ENCODE measurements at regions not wholly inside any gene's neighbourhood (a gene's known extent, or its start where the extent isn't known, plus 50 kb on each side); places are given as distances from the start of the nearest gene placed in this dataset.
"Not testable (repeated sequence)": the region's sequence is repeated elsewhere in the genome, so short reads cannot be mapped to it uniquely, and the experiment has no call there.

DNA sequence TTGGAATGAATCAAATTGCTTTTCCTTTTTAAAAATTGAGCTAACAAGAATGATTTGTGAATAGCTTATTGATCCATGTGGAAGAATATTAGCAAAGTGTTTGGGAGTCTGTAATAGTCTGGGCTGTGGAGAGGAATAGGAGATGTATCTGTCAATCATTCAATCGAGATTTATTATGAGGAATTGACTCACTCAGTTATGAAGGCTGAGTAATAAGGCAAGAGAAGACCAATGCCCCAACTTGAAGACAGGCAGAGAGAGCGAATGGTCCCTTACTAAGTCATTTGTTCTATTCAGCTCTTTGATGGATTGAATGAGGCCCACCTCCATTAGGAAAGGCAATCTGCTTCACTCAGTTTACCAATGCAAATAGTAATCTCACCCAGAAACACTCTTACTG lies 403.0 kb downstream of the CD83 start:
- H3K4me3 ChIP-seq (ENCODE audit: insufficient read depth, low read length, poor library complexity, severe bottlenecking), result no peak overlapping the region
- H3K4me2 ChIP-seq (ENCODE audit: low read depth, low read length, poor library complexity, severe bottlenecking), result no peak overlapping the region
- H2AFZ ChIP-seq (ENCODE audit: low read depth, low read length, severe bottlenecking), result no peak overlapping the region
- H3K27me3 ChIP-seq (ENCODE audit: low read length), result no peaks in the 10 kb centered on the region
- TF ChIP-seq EZH2phosphoT487 (conservative IDR thresholded peaks at IDR 0.05; ENCODE audit: low read length) (no peak), CTCF (IDR thresholded peaks at IDR 0.05; ENCODE audit: insufficient read depth, low read length, poor library complexity, severe bottlenecking) (no peak)
- no peaks in the 10 kb centered on the region for H3K79me2 ChIP-seq (ENCODE audit: insufficient read depth, low read length)
- no peaks in the 10 kb centered on the region for H3F3A ChIP-seq (ENCODE audit: insufficient read depth)
- no peaks in the 10 kb centered on the region for H3K36me3 ChIP-seq (ENCODE audit: low read length)
- no peaks in the 10 kb centered on the region for H3K9me3 ChIP-seq (ENCODE audit: insufficient read depth, low read length)
- no peaks in the 10 kb centered on the region for H4K20me1 ChIP-seq (ENCODE audit: low read depth, low read length)
- H3K9ac ChIP-seq (ENCODE audit: low read length), result no peak overlapping the region
- no peaks in the 10 kb centered on the region for H3K9me2 ChIP-seq (replicated peaks; ENCODE audit: insufficient read depth, low read length)
- H3K27ac ChIP-seq (ENCODE audit: low read depth, low read length), result no peak overlapping the region

DNA sequence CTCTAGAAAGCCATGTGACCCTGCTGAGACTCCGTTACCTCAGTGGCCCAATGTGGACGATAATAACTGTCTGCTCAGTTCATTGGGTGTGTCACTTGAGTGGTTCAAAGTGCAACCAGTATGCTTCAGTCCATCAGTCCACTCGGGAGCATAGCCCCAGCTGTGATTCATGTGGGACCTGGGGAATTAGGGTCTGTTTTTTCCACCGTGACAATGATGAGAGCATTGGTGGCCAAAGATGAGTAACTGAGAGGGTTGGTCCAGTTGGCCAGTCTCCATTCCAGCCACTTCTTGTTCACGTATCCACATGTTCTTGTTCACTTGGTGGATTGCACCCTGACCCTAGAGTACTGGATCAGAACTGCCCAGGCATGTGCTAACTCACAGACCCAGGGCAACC lies 403.6 kb downstream of the CD83 start:
- no peaks in the 10 kb centered on the region for H4K20me1 ChIP-seq (ENCODE audit: low read depth, low read length)
- H3K4me2 ChIP-seq (ENCODE audit: low read depth, low read length, poor library complexity, severe bottlenecking), result no peak overlapping the region
- no peaks in the 10 kb centered on the region for H3K9me3 ChIP-seq (ENCODE audit: insufficient read depth, low read length)
- no peak overlapping the region for H3K27ac ChIP-seq (ENCODE audit: low read depth, low read length)
- no peak overlapping the region for H3K9ac ChIP-seq (ENCODE audit: low read length)
- H2AFZ ChIP-seq (ENCODE audit: low read depth, low read length, severe bottlenecking), result no peak overlapping the region
- H3K27me3 ChIP-seq (ENCODE audit: low read length), result no peaks in the 10 kb centered on the region
- H3F3A ChIP-seq (ENCODE audit: insufficient read depth), result no peaks in the 10 kb centered on the region
- H3K79me2 ChIP-seq (ENCODE audit: insufficient read depth, low read length), result no peaks in the 10 kb centered on the region
- H3K9me2 ChIP-seq (replicated peaks; ENCODE audit: insufficient read depth, low read length), result no peaks in the 10 kb centered on the region
- no peaks in the 10 kb centered on the region for H3K36me3 ChIP-seq (ENCODE audit: low read length)
- no peak overlapping the region for H3K4me3 ChIP-seq (ENCODE audit: insufficient read depth, low read length, poor library complexity, severe bottlenecking)
- no peak for TF ChIP-seq CTCF (IDR thresholded peaks at IDR 0.05; ENCODE audit: insufficient read depth, low read length, poor library complexity, severe bottlenecking)
- TF ChIP-seq EZH2phosphoT487 (conservative IDR thresholded peaks at IDR 0.05; ENCODE audit: low read length), result no peak

DNA sequence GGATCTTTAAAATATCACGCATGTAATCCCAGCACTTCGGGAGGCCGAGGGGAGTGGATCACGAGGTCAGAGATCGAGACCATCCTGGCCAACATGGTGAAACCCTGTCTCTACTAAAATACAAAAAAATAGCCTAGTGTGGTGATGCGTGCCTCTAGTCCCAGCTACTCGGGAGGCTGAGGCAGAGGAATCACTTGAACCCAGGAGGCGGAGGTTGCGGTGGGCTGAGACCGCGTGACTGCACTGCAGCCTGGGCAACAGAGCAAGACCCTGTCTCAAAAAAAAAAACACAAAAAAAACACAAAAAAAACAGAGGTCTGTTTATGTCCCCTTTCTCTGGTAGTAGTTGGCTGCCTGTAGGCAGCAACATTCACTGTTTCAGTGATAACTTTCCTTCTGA lies 404.3 kb downstream of the CD83 start:
- not testable (repeated sequence) for H3K9ac ChIP-seq (ENCODE audit: low read length); H2AFZ ChIP-seq (ENCODE audit: low read depth, low read length, severe bottlenecking); H3F3A ChIP-seq (ENCODE audit: insufficient read depth); H3K9me3 ChIP-seq (ENCODE audit: insufficient read depth, low read length); H3K79me2 ChIP-seq (ENCODE audit: insufficient read depth, low read length); H3K36me3 ChIP-seq (ENCODE audit: low read length); H3K27me3 ChIP-seq (ENCODE audit: low read length); H3K9me2 ChIP-seq (replicated peaks; ENCODE audit: insufficient read depth, low read length); H3K27ac ChIP-seq (ENCODE audit: low read depth, low read length); H3K4me3 ChIP-seq (ENCODE audit: insufficient read depth, low read length, poor library complexity, severe bottlenecking); H3K4me2 ChIP-seq (ENCODE audit: low read depth, low read length, poor library complexity, severe bottlenecking); H4K20me1 ChIP-seq (ENCODE audit: low read depth, low read length)

- Histone ChIP-seq H3K27me3 (ENCODE audit: low read length) (no peaks in the 10 kb centered on the region), H3K4me2 (ENCODE audit: low read depth, low read length, poor library complexity, severe bottlenecking) (no peak overlapping the region), H3K9ac (ENCODE audit: low read length) (no peak overlapping the region), H3K36me3 (ENCODE audit: low read length) (no peaks in the 10 kb centered on the region), H3K9me3 (ENCODE audit: insufficient read depth, low read length) (no peaks in the 10 kb centered on the region), H2AFZ (ENCODE audit: low read depth, low read length, severe bottlenecking) (no peak overlapping the region), H3K9me2 (replicated peaks; ENCODE audit: insufficient read depth, low read length) (no peaks in the 10 kb centered on the region), H3F3A (ENCODE audit: insufficient read depth) (no peaks in the 10 kb centered on the region), H3K27ac (ENCODE audit: low read depth, low read length) (no peak overlapping the region), H3K4me3 (ENCODE audit: insufficient read depth, low read length, poor library complexity, severe bottlenecking) (no peak overlapping the region), H4K20me1 (ENCODE audit: low read depth, low read length) (no peaks in the 10 kb centered on the region), H3K79me2 (ENCODE audit: insufficient read depth, low read length) (no peaks in the 10 kb centered on the region)
- TF ChIP-seq EZH2phosphoT487 (conservative IDR thresholded peaks at IDR 0.05; ENCODE audit: low read length), result no peak
- no peak for TF ChIP-seq CTCF (IDR thresholded peaks at IDR 0.05; ENCODE audit: insufficient read depth, low read length, poor library complexity, severe bottlenecking)
These were observed 406.7 kb downstream of the CD83 start for GRCh38 chr6:14524319-14524718.
